HCT116 (cell line): ENCODE measurements at regions not wholly inside any gene's neighbourhood (a gene's known extent, or its start where the extent isn't known, plus 50 kb on each side); places are given as distances from the start of the nearest gene placed in this dataset.

ENCODE experiments used
- ATAC-seq: fragments of 200-7000 bp; cut with Tn5 transposase; 2 replicates; pipeline ENCODE4 v1.9.1; 2020; ENCODE audit warnings: mild to moderate bottlenecking, moderate library complexity
- BruUV-seq: library from RNA; stranded (reverse); fragments of 400-500 nt; replicated peaks from 2 replicates; lab custom pipeline; 2021; lab: Mats Ljungman, UMichigan
- CTCF ChIA-PET: fragments of 300-600 bp; sonication (Branson Sonifier 250); formaldehyde crosslinking; loops from one replicate; lab custom pipeline; 2021; ENCODE audit warnings: antibody characterized with exemption; lab: Charles Lee
- POLR2A ChIA-PET: fragments of 300-600, 350-600 bp; sonication (Branson Sonifier 250); formaldehyde crosslinking; loops from one replicate; lab custom pipeline; 2021; ENCODE audit warnings: antibody characterized with exemption; lab: Charles Lee
- RAD21 ChIA-PET, 2 experiments: fragments of 300-600 bp; sonication (Branson Sonifier 250); formaldehyde crosslinking; loops; one replicate each; lab custom pipeline; 2023; ENCODE audit warnings: low total read pairs in 2 of 2; ENCODE audit not compliant: uncharacterized antibody in 2 of 2, unreplicated experiment in 2 of 2, low non-redundant PET in 1 of 2; lab: Charles Lee
- DNase-seq: peaks from one replicate; pipeline ENCODE4 v3.0.0-alpha.2; 2010; ENCODE audit warnings: low read depth, low spot score
- H2AFZ ChIP-seq: fragments of 200-600 bp; shearing (Covaris generic), sonication (generic); 2 replicates; pipeline ENCODE4 v1.6.1; 2017; ENCODE audit warnings: low read depth, mixed run types, mixed read lengths, antibody characterized with exemption, low read length; ENCODE audit not compliant: poor library complexity, severe bottlenecking
- H3K27ac ChIP-seq: 2 replicates; pipeline ENCODE4 v1.5.1; 2012; ENCODE audit warnings: low read depth, low read length
- H3K27me3 ChIP-seq: fragments of 200-600 bp; sonication (generic); 2 replicates; pipeline ENCODE4 v1.6.1; 2016; ENCODE audit warnings: mixed run types, low read length, mixed read lengths; ENCODE audit not compliant: insufficient read depth
- H3K36me3 ChIP-seq, 2 experiments: fragments of 200-500 bp in 1 of 2; fragments of 200-600 bp in 1 of 2; sonication (Bioruptor generic) in 1 of 2; sonication (generic) in 1 of 2; 2 replicates each; pipeline versions ENCODE4 v1.5.1 to v1.6.1; 2014 to 2016; ENCODE audit warnings: low read length in 2 of 2, inconsistent platforms in 1 of 2, mixed read lengths in 1 of 2, mixed run types in 1 of 2; ENCODE audit not compliant: insufficient read depth in 2 of 2, control insufficient read depth in 1 of 2
- H3K4me1 ChIP-seq, 2 experiments: fragments of 200-600 bp in 1 of 2; sonication (generic) in 1 of 2; 2 replicates each; pipeline versions ENCODE4 v1.5.1 to v1.6.1; 2012 to 2017; ENCODE audit warnings: low read length in 2 of 2, inconsistent platforms in 1 of 2, mild to moderate bottlenecking in 1 of 2, mixed read lengths in 1 of 2, mixed run types in 1 of 2, moderate library complexity in 1 of 2; ENCODE audit not compliant: insufficient read depth in 2 of 2, control insufficient read depth in 1 of 2
- H3K4me2 ChIP-seq: fragments of 200-600 bp; sonication (generic); 2 replicates; pipeline ENCODE4 v1.6.1; 2017; ENCODE audit warnings: mixed run types, low read length, mixed read lengths
- H3K4me3 ChIP-seq, 2 experiments: fragments of 200-600 bp in 1 of 2; sonication (generic) in 1 of 2; replicated peaks in 1 of 2; 2 replicates each; pipeline ENCODE4 v1.5.1; 2011 to 2016; ENCODE audit warnings: low read length in 2 of 2, control low read depth in 1 of 2, low read depth in 1 of 2, mild to moderate bottlenecking in 1 of 2, mixed read lengths in 1 of 2, mixed run types in 1 of 2
- H3K79me2 ChIP-seq: fragments of 200-600 bp; sonication (generic); 2 replicates; pipeline ENCODE4 v1.6.1; 2017; ENCODE audit warnings: mild to moderate bottlenecking, mixed run types, low read length, moderate library complexity, mixed read lengths; ENCODE audit not compliant: insufficient read depth
- H3K9ac ChIP-seq: fragments of 200-600 bp; sonication (generic); 2 replicates; pipeline ENCODE4 v1.6.1; 2016; ENCODE audit warnings: low read length, mixed read lengths
- H3K9me2 ChIP-seq: fragments of 200-600 bp; sonication (generic), shearing (Covaris generic); 2 replicates; pipeline ENCODE4 v1.6.1; 2017; ENCODE audit warnings: mixed run types, mild to moderate bottlenecking, moderate library complexity; ENCODE audit not compliant: insufficient read depth
- H3K9me3 ChIP-seq, 2 experiments: fragments of 200-500 bp in 1 of 2; fragments of 200-600 bp in 1 of 2; sonication (Bioruptor generic) in 1 of 2; sonication (generic) in 1 of 2; 2 replicates each; pipeline ENCODE4 v1.6.1; 2014 to 2017; ENCODE audit warnings: low read length in 2 of 2, mixed read lengths in 2 of 2, inconsistent platforms in 1 of 2, low read depth in 1 of 2, mild to moderate bottlenecking in 1 of 2, mixed run types in 1 of 2, moderate library complexity in 1 of 2; ENCODE audit not compliant: control insufficient read depth in 1 of 2, insufficient read depth in 1 of 2
- H4K20me1 ChIP-seq: fragments of 200-600 bp; sonication (generic), shearing (Covaris generic); 2 replicates; pipeline ENCODE4 v1.6.1; 2017; ENCODE audit warnings: mixed run types, mild to moderate bottlenecking, moderate library complexity; ENCODE audit not compliant: insufficient read depth
- ELF1 ChIP-seq: IDR thresholded peaks from 2 replicates; pipeline ENCODE4 v1.6.1; 2012; ENCODE audit warnings: low read depth, borderline replicate concordance
- JUND ChIP-seq: IDR thresholded peaks from 2 replicates; pipeline ENCODE4 v1.6.1; 2012
- POLR2AphosphoS5 ChIP-seq: IDR thresholded peaks from 2 replicates; pipeline ENCODE4 v1.6.1; 2011; ENCODE audit warnings: mild to moderate bottlenecking, low read depth, low read length, moderate library complexity
- RAD21 ChIP-seq: IDR thresholded peaks from 2 replicates; pipeline ENCODE4 v1.6.1; 2012; ENCODE audit warnings: low read depth, mild to moderate bottlenecking
- REST ChIP-seq: IDR thresholded peaks from 2 replicates; pipeline ENCODE4 v1.6.1; 2012; ENCODE audit warnings: low read depth
- SP1 ChIP-seq: IDR thresholded peaks from 2 replicates; pipeline ENCODE4 v1.6.1; 2012; ENCODE audit warnings: low read depth
- TCF7L2 ChIP-seq: IDR thresholded peaks from 2 replicates; pipeline ENCODE4 v1.7.0; 2011; ENCODE audit warnings: borderline replicate concordance, inconsistent platforms; ENCODE audit not compliant: insufficient read depth, insufficient read length; ENCODE audit errors: extremely low read depth
- YY1 ChIP-seq: IDR thresholded peaks from 2 replicates; pipeline ENCODE4 v1.6.1; 2011; ENCODE audit warnings: low read length, low read depth, moderate library complexity, mild to moderate bottlenecking; ENCODE audit not compliant: insufficient replicate concordance; ENCODE audit errors: extremely low read depth
- ZBTB33 ChIP-seq: IDR thresholded peaks from 2 replicates; pipeline ENCODE4 v1.6.1; 2011; ENCODE audit warnings: mild to moderate bottlenecking, low read length, moderate library complexity; ENCODE audit not compliant: insufficient replicate concordance; ENCODE audit errors: extremely low read depth
- ZFX ChIP-seq: fragments of 450-650 bp; IDR thresholded peaks from 2 replicates; pipeline ENCODE4 v1.6.1; 2017
- ZNF274 ChIP-seq: fragments of 200-500 bp; sonication (Bioruptor generic); IDR thresholded peaks from 2 replicates; pipeline ENCODE4 v1.6.1; 2014; ENCODE audit warnings: mild to moderate bottlenecking, low read depth, low read length, inconsistent platforms
- intact Hi-C: fragments of 100-400 bp; cut with micrococcal nuclease; formaldehyde crosslinking; loops from 2 replicates; pipeline ENCODE4 v1.10.0; 2022
- TF ChIP-seq, protein P1 (sequence below), 3 experiments: fragments of 200-600 bp in 1 of 3; sonication (generic) in 1 of 3; IDR thresholded peaks in 2 of 3; conservative IDR thresholded peaks in 1 of 3; 2 replicates each; pipeline ENCODE4 v1.5.1; 2012 to 2017; ENCODE audit warnings: low read depth in 2 of 3, low read length in 2 of 3, antibody characterized with exemption in 1 of 3, borderline replicate concordance in 1 of 3, control low read depth in 1 of 3, mild to moderate bottlenecking in 1 of 3, mixed read lengths in 1 of 3, mixed run types in 1 of 3, moderate library complexity in 1 of 3; ENCODE audit not compliant: insufficient read depth in 1 of 3
- TF ChIP-seq, protein P2 (sequence below): IDR thresholded peaks from 2 replicates; pipeline ENCODE4 v1.6.1; 2012

DNA sequence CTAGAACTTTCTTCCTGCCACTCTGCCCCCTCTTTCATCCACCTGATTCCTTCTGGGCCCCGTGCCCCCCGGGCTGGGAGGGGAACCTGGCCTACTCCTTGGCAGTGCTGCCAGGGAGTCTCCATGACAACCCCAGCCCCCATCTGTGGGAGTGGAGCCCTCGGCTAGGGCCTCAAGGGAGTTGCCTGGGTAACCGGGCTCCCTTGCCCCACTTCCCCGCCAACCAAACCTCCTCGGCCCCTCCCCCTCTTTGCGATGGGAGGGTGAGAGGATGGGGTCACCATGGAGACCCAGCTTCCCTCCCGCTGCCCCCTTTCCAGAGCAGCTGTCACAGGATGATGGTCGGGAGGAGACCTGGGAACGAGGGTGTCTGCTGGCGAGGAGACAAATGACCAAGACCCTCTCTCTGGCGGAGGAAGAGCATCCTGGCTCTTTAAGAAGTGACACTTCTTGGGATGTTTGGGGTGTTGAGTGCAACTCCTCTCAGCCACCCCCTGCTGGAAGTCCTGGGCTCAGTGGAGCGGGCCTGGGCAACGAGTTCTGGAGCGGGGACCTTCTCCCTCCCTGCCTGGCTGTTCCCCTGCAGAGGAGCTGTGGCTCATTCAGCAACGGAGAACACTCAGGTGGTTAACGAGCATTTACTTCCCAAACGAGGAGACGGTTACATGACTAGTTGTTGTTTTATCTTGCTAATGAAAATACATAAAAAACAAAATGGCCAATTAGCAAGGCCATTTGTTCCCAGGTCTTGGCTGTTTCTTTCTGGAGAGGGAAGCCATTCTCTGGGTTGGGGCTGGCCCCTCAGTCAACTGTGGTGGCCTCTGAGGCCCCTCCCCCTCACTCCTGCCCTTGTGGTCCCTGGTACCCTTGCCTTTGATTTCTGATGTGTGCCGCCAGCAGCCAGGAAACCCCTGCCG is 82.8 kb downstream of the UBIAD1 start (continued):
- TF ChIP-seq ZBTB33 (no peak), ZFX (no peak), RAD21 (no peak)
- TF ChIP-seq, protein P1, sequence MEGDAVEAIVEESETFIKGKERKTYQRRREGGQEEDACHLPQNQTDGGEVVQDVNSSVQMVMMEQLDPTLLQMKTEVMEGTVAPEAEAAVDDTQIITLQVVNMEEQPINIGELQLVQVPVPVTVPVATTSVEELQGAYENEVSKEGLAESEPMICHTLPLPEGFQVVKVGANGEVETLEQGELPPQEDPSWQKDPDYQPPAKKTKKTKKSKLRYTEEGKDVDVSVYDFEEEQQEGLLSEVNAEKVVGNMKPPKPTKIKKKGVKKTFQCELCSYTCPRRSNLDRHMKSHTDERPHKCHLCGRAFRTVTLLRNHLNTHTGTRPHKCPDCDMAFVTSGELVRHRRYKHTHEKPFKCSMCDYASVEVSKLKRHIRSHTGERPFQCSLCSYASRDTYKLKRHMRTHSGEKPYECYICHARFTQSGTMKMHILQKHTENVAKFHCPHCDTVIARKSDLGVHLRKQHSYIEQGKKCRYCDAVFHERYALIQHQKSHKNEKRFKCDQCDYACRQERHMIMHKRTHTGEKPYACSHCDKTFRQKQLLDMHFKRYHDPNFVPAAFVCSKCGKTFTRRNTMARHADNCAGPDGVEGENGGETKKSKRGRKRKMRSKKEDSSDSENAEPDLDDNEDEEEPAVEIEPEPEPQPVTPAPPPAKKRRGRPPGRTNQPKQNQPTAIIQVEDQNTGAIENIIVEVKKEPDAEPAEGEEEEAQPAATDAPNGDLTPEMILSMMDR (IDR thresholded peaks at IDR 0.05 in 2 of 3, conservative IDR thresholded peaks at IDR 0.05 in 1 of 3; ENCODE audit: borderline replicate concordance in 1 of 3, insufficient read depth in 1 of 3, low read depth in 2 of 3, low read length in 2 of 3), result no peak

DNA sequence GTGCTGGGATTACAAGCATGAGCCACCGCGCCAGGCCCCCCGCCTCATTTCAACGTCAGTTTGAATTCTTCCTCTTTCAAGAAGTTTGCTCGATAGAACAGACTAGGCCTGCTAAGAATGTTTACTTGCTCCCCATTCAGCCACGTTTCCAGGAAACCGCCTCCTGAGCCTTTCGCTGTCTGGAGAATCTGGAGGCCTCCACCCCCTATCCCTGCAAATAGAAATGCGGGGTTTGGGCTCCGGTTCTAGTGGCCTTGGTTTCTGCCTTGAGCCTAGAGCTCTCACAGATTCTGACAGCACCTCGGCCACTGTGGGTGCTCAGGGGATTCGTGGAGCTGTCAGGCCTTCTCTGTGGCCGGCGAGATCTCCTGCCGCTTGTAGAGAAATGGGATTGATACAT is 84.3 kb downstream of the UBIAD1 start:
- ChIA-PET CTCF (no interaction called here), RAD21 (no interaction called here), POLR2A (no interaction called here)
- Histone ChIP-seq H3K4me3 (no peak overlapping the region), H3K27ac (no peak overlapping the region), H4K20me1 (no peaks in the 10 kb centered on the region), H3K9ac (no peak overlapping the region), H3K27me3 (0 out of 2 replicates have a peak, but pooled peaks cover 3% of the 10 kb centered on the region), H3K79me2 (no peaks in the 10 kb centered on the region), H3K36me3 (no peaks in the 10 kb centered on the region), H3K4me1 (no peaks in the 10 kb centered on the region), H3K9me3 (no peaks in the 10 kb centered on the region), H3K9me2 (no peaks in the 10 kb centered on the region), H3K4me2 (no peak overlapping the region), H2AFZ (no peak overlapping the region)
- DNase-seq (no peak), ATAC-seq (no peak)
- BruUV-seq, result no TSS peak
- intact Hi-C loops, result no loop called here
- TF ChIP-seq ZNF274 (no peak), SP1 (no peak), JUND (no peak), YY1 (no peak), TCF7L2 (no peak), POLR2AphosphoS5 (no peak), ELF1 (no peak), REST (no peak)
- TF ChIP-seq, protein P2, sequence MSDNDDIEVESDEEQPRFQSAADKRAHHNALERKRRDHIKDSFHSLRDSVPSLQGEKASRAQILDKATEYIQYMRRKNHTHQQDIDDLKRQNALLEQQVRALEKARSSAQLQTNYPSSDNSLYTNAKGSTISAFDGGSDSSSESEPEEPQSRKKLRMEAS, result no peak
